IMR-90 (cell line): ENCODE measurements at regions not wholly inside any gene's neighbourhood (a gene's known extent, or its start where the extent isn't known, plus 50 kb on each side); places are given as distances from the start of the nearest gene placed in this dataset.

ENCODE experiments used
- ATAC-seq: fragments of 200-7000 bp; cut with Tn5 transposase; 2 replicates; pipeline ENCODE4 v1.9.1; 2020; ENCODE audit warnings: low read depth, mild to moderate bottlenecking, moderate library complexity
- BruUV-seq: library from RNA; stranded (reverse); fragments of 400-500 nt; replicated peaks from 2 replicates; lab custom pipeline; 2021; lab: Mats Ljungman, UMichigan
- CTCF ChIA-PET: fragments of 300-600 bp; formaldehyde crosslinking; extraction: SDS; loops from one replicate; lab custom pipeline; 2021; ENCODE audit warnings: antibody characterized with exemption; lab: Yijun Ruan, JAX
- POLR2A ChIA-PET: fragments of 300-600 bp; sonication (Branson Sonifier 250); formaldehyde crosslinking; loops from one replicate; lab custom pipeline; 2022; ENCODE audit warnings: antibody characterized with exemption; ENCODE audit not compliant: unreplicated experiment; lab: Charles Lee
- DNase-seq: peaks from one replicate; pipeline ENCODE4 v3.0.0; 2013
- H2AFZ ChIP-seq: replicated peaks from 2 replicates; pipeline ENCODE3; 2013; ENCODE audit warnings: low read length, mild to moderate bottlenecking; ENCODE audit not compliant: poor library complexity
- H2AK5ac ChIP-seq: 2 replicates; pipeline ENCODE4 v1.6.1; 2013; ENCODE audit warnings: low read depth, low read length, inconsistent platforms
- H2AK9ac ChIP-seq: replicated peaks from 2 replicates; pipeline ENCODE3; 2013; ENCODE audit warnings: mild to moderate bottlenecking, low read depth, low read length, moderate library complexity; ENCODE audit not compliant: poor library complexity
- H2BK120ac ChIP-seq: 2 replicates; pipeline ENCODE4 v1.6.1; 2013; ENCODE audit warnings: low read depth, low read length, inconsistent platforms
- H2BK15ac ChIP-seq: 3 replicates; pipeline ENCODE4 v1.6.1; 2013; ENCODE audit warnings: low read depth, low read length, inconsistent platforms
- H2BK20ac ChIP-seq: 2 replicates; pipeline ENCODE4 v1.6.1; 2013; ENCODE audit warnings: low read depth, mild to moderate bottlenecking, inconsistent platforms, low read length, moderate library complexity
- H2BK5ac ChIP-seq: 2 replicates; pipeline ENCODE4 v1.6.1; 2013; ENCODE audit warnings: mild to moderate bottlenecking, low read depth, low read length, inconsistent platforms; ENCODE audit not compliant: poor library complexity, severe bottlenecking
- H3K14ac ChIP-seq: replicated peaks from 2 replicates; pipeline ENCODE4 v1.6.1; 2013; ENCODE audit warnings: low read depth, low read length, inconsistent platforms
- H3K18ac ChIP-seq: 2 replicates; pipeline ENCODE4 v1.6.1; 2013; ENCODE audit warnings: low read depth, low read length, control low read depth
- H3K23ac ChIP-seq: 2 replicates; pipeline ENCODE4 v1.6.1; 2013; ENCODE audit warnings: low read depth, low read length, inconsistent platforms
- H3K27ac ChIP-seq: 2 replicates; pipeline ENCODE4 v1.5.1; 2013; ENCODE audit warnings: mild to moderate bottlenecking, control low read depth, low read length; ENCODE audit not compliant: insufficient read depth
- H3K27me3 ChIP-seq: 2 replicates; pipeline ENCODE4 v1.6.1; 2013; ENCODE audit warnings: low read length; ENCODE audit not compliant: control insufficient read depth, insufficient read depth
- H3K36me3 ChIP-seq: 2 replicates; pipeline ENCODE4 v1.6.1; 2013; ENCODE audit warnings: low read length, mixed read lengths; ENCODE audit not compliant: control insufficient read depth, insufficient read depth
- H3K4ac ChIP-seq: 2 replicates; pipeline ENCODE4 v1.6.1; 2013; ENCODE audit warnings: low read depth, low read length, inconsistent platforms
- H3K4me1 ChIP-seq: 2 replicates; pipeline ENCODE4 v1.6.1; 2013; ENCODE audit warnings: low read length, mixed read lengths; ENCODE audit not compliant: control insufficient read depth, insufficient read depth
- H3K4me2 ChIP-seq: 2 replicates; pipeline ENCODE4 v1.6.1; 2013; ENCODE audit warnings: low read depth, mild to moderate bottlenecking, control low read depth, low read length, moderate library complexity
- H3K4me3 ChIP-seq: 2 replicates; pipeline ENCODE4 v1.5.1; 2013; ENCODE audit warnings: low read depth, mild to moderate bottlenecking, control low read depth, low read length, moderate library complexity; ENCODE audit not compliant: insufficient read depth
- H3K56ac ChIP-seq: 2 replicates; pipeline ENCODE4 v1.6.1; 2013; ENCODE audit warnings: low read length, inconsistent platforms; ENCODE audit not compliant: insufficient read depth; ENCODE audit errors: extremely low read depth
- H3K79me1 ChIP-seq, 2 experiments: 2 replicates each; pipeline ENCODE4 v1.6.1; 2013; ENCODE audit warnings: low read length in 2 of 2, inconsistent platforms in 1 of 2, low read depth in 1 of 2
- H3K9ac ChIP-seq: 2 replicates; pipeline ENCODE4 v1.6.1; 2013; ENCODE audit warnings: low read depth, low read length, control low read depth
- H3K9me1 ChIP-seq: 2 replicates; pipeline ENCODE4 v1.6.1; 2013; ENCODE audit warnings: low read length, inconsistent platforms; ENCODE audit not compliant: insufficient read depth
- H3K9me3 ChIP-seq: 2 replicates; pipeline ENCODE4 v1.6.1; 2013; ENCODE audit warnings: low read length; ENCODE audit not compliant: control insufficient read depth, insufficient read depth
- H4K20me1 ChIP-seq: 2 replicates; pipeline ENCODE4 v1.6.1; 2013; ENCODE audit warnings: low read length, inconsistent platforms; ENCODE audit not compliant: insufficient read depth
- H4K5ac ChIP-seq: 2 replicates; pipeline ENCODE4 v1.6.1; 2013; ENCODE audit warnings: mild to moderate bottlenecking, low read depth, low read length, control low read depth
- H4K8ac ChIP-seq, 2 experiments: 2 replicates each; pipeline ENCODE4 v1.6.1; 2013; ENCODE audit warnings: low read depth in 2 of 2, low read length in 2 of 2, control low read depth in 1 of 2, inconsistent platforms in 1 of 2
- H4K91ac ChIP-seq: 2 replicates; pipeline ENCODE4 v1.6.1; 2013; ENCODE audit warnings: low read depth, low read length, inconsistent platforms; ENCODE audit not compliant: insufficient read depth
- BHLHE40 ChIP-seq: fragments of 150-350 bp; IDR thresholded peaks from 2 replicates; pipeline ENCODE4 v1.6.1; 2016; ENCODE audit warnings: mild to moderate bottlenecking, low read depth, low read length
- CHD1 ChIP-seq: IDR thresholded peaks from 2 replicates; pipeline ENCODE4 v1.6.1; 2012; ENCODE audit warnings: low read depth, low read length, improper control_type of control experiment
- MXI1 ChIP-seq: IDR thresholded peaks from 2 replicates; pipeline ENCODE4 v1.6.1; 2012; ENCODE audit warnings: low read depth, mild to moderate bottlenecking, low read length, moderate library complexity, borderline replicate concordance
- RAD21 ChIP-seq: IDR thresholded peaks from 2 replicates; pipeline ENCODE4 v1.6.1; 2012; ENCODE audit warnings: low read length, improper control_type of control experiment
- WGBS, 2 experiments: methylation state at CpG; one replicate each; pipeline versions ENCODE4 v1.1.5 to v1.1.7; 2013; ENCODE audit warnings: missing lambda C conversion rate in 2 of 2; ENCODE audit not compliant: insufficient read length in 1 of 2; ENCODE audit errors: extremely low coverage in 2 of 2; 5-methylcytosine and 5-hydroxymethylcytosine counted together
- dilution Hi-C: fragments of 300-500 bp; cut with HindIII; formaldehyde crosslinking; loops from one replicate; pipeline ENCODE4 v1.14.3; 2018; ENCODE audit warnings: low sequenced_read_pairs; ENCODE audit not compliant: unreplicated experiment
- in situ Hi-C: fragments of 300-500 bp; cut with MboI; formaldehyde crosslinking; loops from 3 replicates; pipeline ENCODE4 v1.14.3; 2019; ENCODE audit warnings: low sequenced_read_pairs, inconsistent platforms, mixed read lengths
- intact Hi-C: fragments of 100-400 bp; cut with micrococcal nuclease; formaldehyde crosslinking; loops from 2 replicates; pipeline ENCODE4 v1.10.0; 2022
- TF ChIP-seq, protein P1 (sequence below): fragments of 150-350 bp; IDR thresholded peaks from 2 replicates; pipeline ENCODE4 v1.6.1; 2016; ENCODE audit warnings: low read depth, mild to moderate bottlenecking, low read length, moderate library complexity, borderline replicate concordance
- TF ChIP-seq, protein P2 (sequence below): conservative IDR thresholded peaks from 2 replicates; pipeline ENCODE4 v1.5.1; 2012; ENCODE audit warnings: mild to moderate bottlenecking, low read depth, low read length, improper control_type of control experiment

DNA sequence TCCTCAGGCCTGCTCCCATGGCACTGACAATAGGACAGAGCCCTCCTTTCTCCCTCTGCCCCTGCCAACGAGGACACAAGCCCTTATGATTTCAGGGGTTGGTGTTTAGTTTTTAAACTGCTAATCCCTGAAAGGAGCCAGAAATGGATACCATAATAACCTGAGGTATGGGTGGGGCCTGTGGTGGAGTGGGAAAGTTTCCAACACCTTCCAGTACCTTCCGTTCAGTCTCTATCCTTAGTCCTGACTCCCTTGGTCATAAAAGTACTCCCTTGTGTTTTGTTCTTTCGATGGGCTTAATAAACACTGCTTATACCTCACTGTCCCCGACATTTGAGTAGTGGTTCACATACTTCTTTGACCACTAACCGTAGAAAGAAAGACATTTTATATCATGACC lies 141.8 kb upstream of the MAGI3 start:
- no TSS peak for BruUV-seq
- in situ Hi-C loops = no loop called here

More for the DNA sequence above, 141.8 kb upstream of the MAGI3 start:
- no peak overlapping the region for H4K5ac ChIP-seq
- no peak overlapping the region for H3K56ac ChIP-seq
- no peaks in the 10 kb centered on the region for H3K36me3 ChIP-seq
- no peak for ATAC-seq
- no peak overlapping the region for H4K8ac ChIP-seq
- H2AK5ac ChIP-seq = no peak overlapping the region
- TF ChIP-seq, protein P1, sequence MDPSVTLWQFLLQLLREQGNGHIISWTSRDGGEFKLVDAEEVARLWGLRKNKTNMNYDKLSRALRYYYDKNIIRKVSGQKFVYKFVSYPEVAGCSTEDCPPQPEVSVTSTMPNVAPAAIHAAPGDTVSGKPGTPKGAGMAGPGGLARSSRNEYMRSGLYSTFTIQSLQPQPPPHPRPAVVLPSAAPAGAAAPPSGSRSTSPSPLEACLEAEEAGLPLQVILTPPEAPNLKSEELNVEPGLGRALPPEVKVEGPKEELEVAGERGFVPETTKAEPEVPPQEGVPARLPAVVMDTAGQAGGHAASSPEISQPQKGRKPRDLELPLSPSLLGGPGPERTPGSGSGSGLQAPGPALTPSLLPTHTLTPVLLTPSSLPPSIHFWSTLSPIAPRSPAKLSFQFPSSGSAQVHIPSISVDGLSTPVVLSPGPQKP = no peak
- TF ChIP-seq, protein P2, sequence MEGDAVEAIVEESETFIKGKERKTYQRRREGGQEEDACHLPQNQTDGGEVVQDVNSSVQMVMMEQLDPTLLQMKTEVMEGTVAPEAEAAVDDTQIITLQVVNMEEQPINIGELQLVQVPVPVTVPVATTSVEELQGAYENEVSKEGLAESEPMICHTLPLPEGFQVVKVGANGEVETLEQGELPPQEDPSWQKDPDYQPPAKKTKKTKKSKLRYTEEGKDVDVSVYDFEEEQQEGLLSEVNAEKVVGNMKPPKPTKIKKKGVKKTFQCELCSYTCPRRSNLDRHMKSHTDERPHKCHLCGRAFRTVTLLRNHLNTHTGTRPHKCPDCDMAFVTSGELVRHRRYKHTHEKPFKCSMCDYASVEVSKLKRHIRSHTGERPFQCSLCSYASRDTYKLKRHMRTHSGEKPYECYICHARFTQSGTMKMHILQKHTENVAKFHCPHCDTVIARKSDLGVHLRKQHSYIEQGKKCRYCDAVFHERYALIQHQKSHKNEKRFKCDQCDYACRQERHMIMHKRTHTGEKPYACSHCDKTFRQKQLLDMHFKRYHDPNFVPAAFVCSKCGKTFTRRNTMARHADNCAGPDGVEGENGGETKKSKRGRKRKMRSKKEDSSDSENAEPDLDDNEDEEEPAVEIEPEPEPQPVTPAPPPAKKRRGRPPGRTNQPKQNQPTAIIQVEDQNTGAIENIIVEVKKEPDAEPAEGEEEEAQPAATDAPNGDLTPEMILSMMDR = no peak
- TF ChIP-seq BHLHE40 = no peak
- no peak for TF ChIP-seq MXI1
- no peak for TF ChIP-seq RAD21
- no peak for TF ChIP-seq CHD1
- no peak overlapping the region for H3K27ac ChIP-seq
- no peak overlapping the region for H2AK9ac ChIP-seq
- dilution Hi-C loops = no loop called here
- no peak overlapping the region for H2BK120ac ChIP-seq
- no peak overlapping the region for H2BK15ac ChIP-seq
- H4K20me1 ChIP-seq = no peaks in the 10 kb centered on the region
- H3K4me2 ChIP-seq = no peak overlapping the region
- no peak for DNase-seq
- H3K14ac ChIP-seq = no peak overlapping the region
- H3K4me1 ChIP-seq = no peaks in the 10 kb centered on the region
- no peak overlapping the region for H3K4me3 ChIP-seq
- H3K4ac ChIP-seq = no peak overlapping the region
- H3K18ac ChIP-seq = no peak overlapping the region
- no CpG with 5 or more reads among the region's 5 CpGs for WGBS, 2 experiments
- CTCF ChIA-PET = no interaction called here
- no peak overlapping the region for H4K91ac ChIP-seq
- no peak overlapping the region for H3K9ac ChIP-seq
- POLR2A ChIA-PET = no interaction called here
- intact Hi-C loops = no loop called here
- H3K9me1 ChIP-seq = no peaks in the 10 kb centered on the region
- no peak overlapping the region for H2BK20ac ChIP-seq
- H2BK5ac ChIP-seq = no peak overlapping the region
- no peaks in the 10 kb centered on the region for H3K9me3 ChIP-seq
- H3K79me1 ChIP-seq = no peaks in the 10 kb centered on the region
- H2AFZ ChIP-seq = no peak overlapping the region
- H3K27me3 ChIP-seq = peaks cover 25% of the 10 kb centered on the region
- no peak overlapping the region for H3K23ac ChIP-seq
